ENCODE measurements at regions not wholly inside any gene's neighbourhood (a gene's known extent, or its start where the extent isn't known, plus 50 kb on each side); places are given as distances from the start of the nearest gene placed in this dataset.

GRCh38 chr11:10387206-10388083 is 67.6 kb upstream of the AMPD3 start:
- no peaks in the 10 kb centered on the region for H3K9me1 ChIP-seq (replicated peaks; ENCODE audit: control insufficient read depth, extremely low read depth, insufficient read depth, low read length)
- no peaks in the 10 kb centered on the region for H3K79me2 ChIP-seq (ENCODE audit: control insufficient read depth, insufficient read depth, low read length)
- no peak overlapping the region for H3K9ac ChIP-seq (replicated peaks; ENCODE audit: extremely low read depth, insufficient read depth, low read length)
- BruUV-seq (replicated peaks) = no TSS peak
- no peaks in the 10 kb centered on the region for H3K9me3 ChIP-seq (replicated peaks; ENCODE audit: control insufficient read depth, insufficient read depth, low read length)
- dilution Hi-C loops (cut with MboI; ENCODE audit: extremely low pct_ligation_motif_present, low sequenced_read_pairs) = no loop called here
- H3K4me3 ChIP-seq (replicated peaks in 1 of 3; ENCODE audit: insufficient read depth in 1 of 3, low read depth in 1 of 3, low read length in 3 of 3) = no peak overlapping the region
- H3K27ac ChIP-seq (ENCODE audit: insufficient read depth, low read depth, low read length) = no peak overlapping the region
- no peak overlapping the region for H3K4me2 ChIP-seq (ENCODE audit: insufficient read depth, low read length)
- peak; percentile 64 for FAIRE-seq
- H3K36me3 ChIP-seq (ENCODE audit: control insufficient read depth in 2 of 2, extremely low read depth in 1 of 2, insufficient read depth in 2 of 2, low read length in 2 of 2) = no peaks in the 10 kb centered on the region
- DNase-seq (ENCODE audit: low read depth, low spot score) = peak; percentile 58
- no peak overlapping the region for H2AFZ ChIP-seq (ENCODE audit: low read depth, low read length)
- ChIA-PET CTCF (interaction anchor here (0.8 to 1.7 kb wide), 6 partner anchors 8 to 180 kb away, joined by 3 to 5 read pairs (median 4); no protein-coding TSS in a partner anchor), POLR2A (no interaction called here)
- no peaks in the 10 kb centered on the region for H3K4me1 ChIP-seq (ENCODE audit: control insufficient read depth, extremely low read depth, insufficient read depth, low read length)
- intact Hi-C loops (cut with micrococcal nuclease) = no loop called here
- peaks cover 3 to 9% of the 10 kb centered on the region in 2 experiments for H3K27me3 ChIP-seq (ENCODE audit: control insufficient read depth in 2 of 2, insufficient read depth in 2 of 2, low read length in 2 of 2)
- no peaks in the 10 kb centered on the region for H4K20me1 ChIP-seq (replicated peaks; ENCODE audit: control insufficient read depth, extremely low read depth, insufficient read depth, low read length)
- TF ChIP-seq POLR2AphosphoS5 (IDR thresholded peaks at IDR 0.05; ENCODE audit: insufficient read depth, low read depth, low read length) = no peak
- TF ChIP-seq, protein P1, sequence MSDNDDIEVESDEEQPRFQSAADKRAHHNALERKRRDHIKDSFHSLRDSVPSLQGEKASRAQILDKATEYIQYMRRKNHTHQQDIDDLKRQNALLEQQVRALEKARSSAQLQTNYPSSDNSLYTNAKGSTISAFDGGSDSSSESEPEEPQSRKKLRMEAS (IDR thresholded peaks at IDR 0.05; ENCODE audit: insufficient read depth, insufficient read length) = peak; percentile 32

GRCh38 chr11:10388101-10388500 is 67.0 kb upstream of the AMPD3 start:
- H3K4me2 ChIP-seq (ENCODE audit: insufficient read depth, low read length) = no peak overlapping the region
- H3K4me3 ChIP-seq (replicated peaks in 1 of 3; ENCODE audit: insufficient read depth in 1 of 3, low read depth in 1 of 3, low read length in 3 of 3) = no peak overlapping the region
- DNase-seq (ENCODE audit: low read depth, low spot score) (no peak), FAIRE-seq (no peak)
- no peaks in the 10 kb centered on the region for H3K79me2 ChIP-seq (ENCODE audit: control insufficient read depth, insufficient read depth, low read length)
- H4K20me1 ChIP-seq (replicated peaks; ENCODE audit: control insufficient read depth, extremely low read depth, insufficient read depth, low read length) = no peaks in the 10 kb centered on the region
- H3K9ac ChIP-seq (replicated peaks; ENCODE audit: extremely low read depth, insufficient read depth, low read length) = no peak overlapping the region
- peaks cover 3 to 9% of the 10 kb centered on the region in 2 experiments for H3K27me3 ChIP-seq (ENCODE audit: control insufficient read depth in 2 of 2, insufficient read depth in 2 of 2, low read length in 2 of 2)
- H3K9me1 ChIP-seq (replicated peaks; ENCODE audit: control insufficient read depth, extremely low read depth, insufficient read depth, low read length) = no peaks in the 10 kb centered on the region
- H3K27ac ChIP-seq (ENCODE audit: insufficient read depth, low read depth, low read length) = no peak overlapping the region
- CTCF ChIA-PET = interaction anchor here (0.8 to 1.7 kb wide), 4 partner anchors 9 to 179 kb away, joined by 3 to 5 read pairs (median 4); no protein-coding TSS in a partner anchor
- no peak overlapping the region for H2AFZ ChIP-seq (ENCODE audit: low read depth, low read length)
- dilution Hi-C loops (cut with MboI; ENCODE audit: extremely low pct_ligation_motif_present, low sequenced_read_pairs) (no loop called here), intact Hi-C loops (cut with micrococcal nuclease) (no loop called here)
- H3K36me3 ChIP-seq (ENCODE audit: control insufficient read depth in 2 of 2, extremely low read depth in 1 of 2, insufficient read depth in 2 of 2, low read length in 2 of 2) = no peaks in the 10 kb centered on the region
- no peaks in the 10 kb centered on the region for H3K4me1 ChIP-seq (ENCODE audit: control insufficient read depth, extremely low read depth, insufficient read depth, low read length)
- no peak for TF ChIP-seq GATA2 (IDR thresholded peaks at IDR 0.05; ENCODE audit: insufficient read depth, insufficient read length, low read depth, low read length)
- no peak for TF ChIP-seq POLR2AphosphoS5 (IDR thresholded peaks at IDR 0.05; ENCODE audit: insufficient read depth, low read depth, low read length)
- no peak for TF ChIP-seq EZH2 (IDR thresholded peaks at IDR 0.05; ENCODE audit: borderline replicate concordance, low read depth, low read length, severe bottlenecking)
- TF ChIP-seq FOS (IDR thresholded peaks at IDR 0.05; ENCODE audit: borderline replicate concordance, insufficient read depth, low read length) = no peak
- TF ChIP-seq POLR2A (IDR thresholded peaks at IDR 0.05; ENCODE audit: low read depth, low read length) = no peak
- H3K9me3 ChIP-seq (replicated peaks; ENCODE audit: control insufficient read depth, insufficient read depth, low read length) = no peaks in the 10 kb centered on the region
- POLR2A ChIA-PET = no interaction called here
- BruUV-seq (replicated peaks) = no TSS peak

All from endothelial cell of umbilical vein (primary cell).